Adipocyte (in vitro differentiated cells): ENCODE measurements at regions not wholly inside any gene's neighbourhood (a gene's known extent, or its start where the extent isn't known, plus 50 kb on each side); places are given as distances from the start of the nearest gene placed in this dataset.

Experiments used
- DNase-seq: peaks from one replicate; pipeline ENCODE4 v3.0.0-alpha.2; 2015; ENCODE audit warnings: low read depth
- H3K27me3 ChIP-seq: replicated peaks from 2 replicates; pipeline ENCODE4 v1.7.0; 2013; ENCODE audit warnings: mild to moderate bottlenecking, low read length, moderate library complexity; ENCODE audit not compliant: control insufficient read depth, insufficient read depth
- H3K36me3 ChIP-seq: 2 replicates; pipeline ENCODE4 v1.7.0; 2013; ENCODE audit warnings: low read length, mild to moderate bottlenecking, moderate library complexity; ENCODE audit not compliant: control insufficient read depth, insufficient read depth, severe bottlenecking
- H3K4me1 ChIP-seq: 2 replicates; pipeline ENCODE4 v1.7.0; 2013; ENCODE audit warnings: mild to moderate bottlenecking, low read length, moderate library complexity; ENCODE audit not compliant: control insufficient read depth, insufficient read depth
- H3K4me3 ChIP-seq: 2 replicates; pipeline ENCODE4 v1.7.0; 2013; ENCODE audit warnings: mild to moderate bottlenecking, low read length, moderate library complexity
- H3K9ac ChIP-seq: 2 replicates; pipeline ENCODE4 v1.7.0; 2013; ENCODE audit warnings: mild to moderate bottlenecking, low read length, moderate library complexity
- H3K9me3 ChIP-seq: 2 replicates; pipeline ENCODE4 v1.7.0; 2013; ENCODE audit warnings: mild to moderate bottlenecking, low read length, moderate library complexity; ENCODE audit not compliant: control insufficient read depth

DNA sequence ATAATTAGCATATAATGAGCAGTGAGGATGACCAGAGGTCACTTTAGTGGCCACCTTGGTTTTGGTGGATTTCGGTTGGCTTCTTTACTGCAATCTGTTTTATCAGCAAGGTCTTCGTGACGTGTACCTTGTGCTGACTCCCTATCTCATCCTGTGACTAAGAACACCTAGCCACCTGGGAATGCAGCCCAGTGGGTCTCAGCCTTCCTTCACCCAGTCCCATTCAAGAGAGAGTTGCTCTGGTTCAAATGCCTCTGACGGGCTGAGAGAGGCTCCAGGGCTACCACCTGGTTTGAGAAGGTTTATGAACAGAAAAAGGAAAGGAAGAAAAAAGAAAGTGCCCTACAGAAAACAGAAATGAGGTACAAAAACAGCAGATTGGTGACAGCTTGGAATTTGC, 738.7 kb downstream of the SOCS6 start:
- H3K36me3 ChIP-seq = no peaks in the 10 kb centered on the region

GRCh38 chr18:71025505-71026225, 736.8 kb downstream of the SOCS6 start:
- DNase-seq = no peak
- peaks cover 6% of the 10 kb centered on the region for H3K4me1 ChIP-seq
- no peak overlapping the region for H3K9ac ChIP-seq
- H3K27me3 ChIP-seq = no peaks in the 10 kb centered on the region
- no peaks in the 10 kb centered on the region for H3K9me3 ChIP-seq
- no peak overlapping the region for H3K4me3 ChIP-seq
- no peaks in the 10 kb centered on the region for H3K36me3 ChIP-seq

More for the DNA sequence above, 738.7 kb downstream of the SOCS6 start:
- no peaks in the 10 kb centered on the region for H3K9me3 ChIP-seq
- H3K9ac ChIP-seq = no peak overlapping the region
- H3K4me1 ChIP-seq = no peaks in the 10 kb centered on the region
- DNase-seq = no peak
- H3K4me3 ChIP-seq = no peak overlapping the region
- H3K27me3 ChIP-seq = no peaks in the 10 kb centered on the region

DNA sequence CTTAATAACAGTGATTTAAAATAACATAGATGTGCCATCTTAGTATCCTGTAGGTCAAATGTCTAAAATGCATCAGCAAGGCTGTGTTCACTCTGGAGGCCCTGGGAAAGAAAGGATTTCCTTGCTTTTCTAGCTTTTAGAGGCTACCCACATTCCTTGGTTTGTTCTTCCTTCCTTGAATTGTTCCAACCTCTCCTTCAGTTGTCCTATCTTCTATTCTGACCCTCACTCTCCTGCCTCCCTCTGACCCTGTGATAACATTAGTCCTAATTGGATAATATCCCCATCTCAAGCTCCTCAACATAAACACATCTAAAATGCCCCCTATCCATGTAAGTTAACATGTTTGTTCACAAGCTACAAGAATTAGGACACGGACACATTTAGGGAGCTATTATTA, 733.5 kb downstream of the SOCS6 start:
- H3K9me3 ChIP-seq = no peaks in the 10 kb centered on the region
- H3K4me3 ChIP-seq = no peak overlapping the region
- no peak for DNase-seq
- no peak overlapping the region for H3K9ac ChIP-seq
- no peaks in the 10 kb centered on the region for H3K27me3 ChIP-seq
- peaks cover 15% of the 10 kb centered on the region for H3K4me1 ChIP-seq
- no peaks in the 10 kb centered on the region for H3K36me3 ChIP-seq

DNA sequence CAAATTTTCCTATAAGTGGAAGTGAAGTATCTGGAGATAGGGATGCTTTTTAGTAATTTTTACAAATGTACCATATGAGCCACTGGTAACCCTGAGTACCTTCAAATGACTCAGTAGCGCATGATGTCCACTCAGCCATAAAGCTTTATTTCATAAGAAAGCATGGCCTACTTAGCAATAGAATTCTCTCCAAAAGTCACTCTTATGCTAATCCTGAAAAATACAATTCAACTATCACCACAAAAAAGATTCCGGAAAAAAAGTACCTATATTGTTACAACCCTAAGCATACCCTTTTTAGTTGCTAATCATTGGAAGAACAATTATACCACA, 732.2 kb downstream of the SOCS6 start:
- no peak overlapping the region for H3K9ac ChIP-seq
- DNase-seq = no peak
- peaks cover 6% of the 10 kb centered on the region for H3K9me3 ChIP-seq
- H3K4me3 ChIP-seq = no peak overlapping the region
- H3K36me3 ChIP-seq = no peaks in the 10 kb centered on the region
- H3K4me1 ChIP-seq = peaks cover 15% of the 10 kb centered on the region
- no peaks in the 10 kb centered on the region for H3K27me3 ChIP-seq

DNA sequence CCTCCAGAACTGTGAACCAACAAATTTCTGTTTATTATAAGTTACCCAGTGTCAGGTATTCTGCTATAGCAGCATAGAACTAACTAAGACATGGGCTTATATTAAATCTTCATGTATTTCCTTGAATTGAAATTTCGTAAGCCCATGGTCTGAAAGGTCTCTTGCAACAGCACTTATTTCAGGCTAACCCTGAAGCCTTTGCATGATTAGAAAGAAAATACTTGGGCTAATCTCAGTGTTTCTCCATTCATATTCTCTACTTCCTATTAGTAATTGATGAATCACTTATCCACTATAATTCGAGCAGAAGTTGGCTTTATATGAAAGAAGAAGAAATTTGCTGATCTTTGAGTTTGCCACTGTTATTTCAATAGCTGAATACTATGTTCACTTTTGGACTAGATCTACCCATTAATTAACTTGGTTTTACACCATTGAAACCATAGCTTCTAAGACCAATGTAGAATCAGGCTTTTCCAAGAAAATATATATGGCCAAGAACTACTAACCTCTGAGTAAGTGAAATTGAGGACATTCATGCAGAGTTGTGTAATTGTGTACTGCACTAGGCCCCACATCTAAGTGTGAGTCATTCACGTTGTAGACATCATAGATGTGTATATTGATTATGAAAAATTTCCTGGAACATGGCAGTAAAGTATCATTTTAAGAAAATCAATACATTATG, 731.6 kb downstream of the SOCS6 start:
- DNase-seq = no peak

GRCh38 chr18:71018816-71019215, 730.0 kb downstream of the SOCS6 start:
- H3K27me3 ChIP-seq = no peaks in the 10 kb centered on the region
- no peak for DNase-seq
- H3K36me3 ChIP-seq = no peaks in the 10 kb centered on the region
- no peak overlapping the region for H3K9ac ChIP-seq
- peaks cover 15% of the 10 kb centered on the region for H3K4me1 ChIP-seq
- H3K4me3 ChIP-seq = no peak overlapping the region
- peaks cover 9% of the 10 kb centered on the region for H3K9me3 ChIP-seq

More for the DNA sequence above, 731.6 kb downstream of the SOCS6 start:
- no peaks in the 10 kb centered on the region for H3K27me3 ChIP-seq
- no peak overlapping the region for H3K9ac ChIP-seq
- peaks cover 15% of the 10 kb centered on the region for H3K4me1 ChIP-seq
- no peaks in the 10 kb centered on the region for H3K36me3 ChIP-seq
- peaks cover 9% of the 10 kb centered on the region for H3K9me3 ChIP-seq
- H3K4me3 ChIP-seq = peak overlapping the region; percentile 24

DNA sequence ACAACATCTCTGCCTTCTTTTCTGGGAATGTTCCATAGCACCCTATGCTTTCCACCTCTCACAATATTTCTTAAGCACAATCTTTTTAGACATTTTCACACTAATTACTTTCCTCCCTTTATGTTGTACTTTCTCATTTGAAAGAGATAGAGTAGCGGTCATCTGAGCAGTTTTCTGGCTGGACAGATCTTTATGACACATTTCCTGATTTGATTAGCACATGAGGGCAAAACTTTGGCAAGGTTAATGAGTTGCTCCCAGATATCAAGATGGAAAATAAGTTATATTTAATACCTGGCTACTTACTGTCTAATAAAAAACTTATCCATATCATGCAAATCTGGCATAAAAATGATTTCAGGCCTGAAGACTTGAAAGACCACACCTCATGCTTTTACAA, 723.9 kb downstream of the SOCS6 start:
- no peaks in the 10 kb centered on the region for H3K36me3 ChIP-seq
- H3K27me3 ChIP-seq = no peaks in the 10 kb centered on the region
- DNase-seq = no peak
- no peak overlapping the region for H3K9ac ChIP-seq
- no peak overlapping the region for H3K4me3 ChIP-seq
- H3K4me1 ChIP-seq = no peaks in the 10 kb centered on the region
- H3K9me3 ChIP-seq = peaks cover 9% of the 10 kb centered on the region

- H3K9ac ChIP-seq = no peak overlapping the region
- H3K4me3 ChIP-seq = no peak overlapping the region
- H3K36me3 ChIP-seq = no peaks in the 10 kb centered on the region
- DNase-seq = no peak
- no peaks in the 10 kb centered on the region for H3K27me3 ChIP-seq
- H3K4me1 ChIP-seq = no peaks in the 10 kb centered on the region
- H3K9me3 ChIP-seq = peaks cover 6% of the 10 kb centered on the region
These were observed 722.5 kb downstream of the SOCS6 start for GRCh38 chr18:71011389-71011788.

DNA sequence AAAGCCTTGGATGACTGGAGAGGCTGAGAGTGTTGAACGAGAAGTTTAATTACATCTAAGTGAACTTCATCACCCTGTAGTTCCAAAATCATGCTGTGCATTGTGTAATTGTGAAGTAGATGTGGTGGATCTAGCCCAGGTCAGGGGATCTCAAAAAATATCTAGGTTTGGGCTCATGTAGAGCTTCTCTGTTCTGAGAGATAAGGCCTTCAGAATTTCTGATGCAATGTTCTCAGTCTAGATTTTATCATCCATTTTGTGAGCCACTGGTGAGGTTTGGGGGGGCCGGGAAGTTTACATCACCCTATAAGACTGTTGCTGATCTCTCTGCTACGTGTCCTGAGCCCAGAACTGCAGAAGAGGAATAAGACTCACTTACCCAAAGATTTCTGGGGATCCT, 719.4 kb downstream of the SOCS6 start:
- DNase-seq = no peak
- Histone ChIP-seq H3K9ac (no peak overlapping the region), H3K27me3 (no peaks in the 10 kb centered on the region), H3K36me3 (no peaks in the 10 kb centered on the region), H3K9me3 (no peaks in the 10 kb centered on the region), H3K4me1 (no peaks in the 10 kb centered on the region), H3K4me3 (no peak overlapping the region)

- Histone ChIP-seq H3K27me3 (no peaks in the 10 kb centered on the region), H3K4me3 (no peak overlapping the region), H3K36me3 (no peaks in the 10 kb centered on the region), H3K9ac (no peak overlapping the region), H3K4me1 (no peaks in the 10 kb centered on the region), H3K9me3 (no peaks in the 10 kb centered on the region)
- DNase-seq = no peak
These were observed 712.8 kb downstream of the SOCS6 start for GRCh38 chr18:71001597-71001996.

- Histone ChIP-seq H3K27me3 (no peaks in the 10 kb centered on the region), H3K9me3 (no peaks in the 10 kb centered on the region), H3K36me3 (no peaks in the 10 kb centered on the region), H3K9ac (no peak overlapping the region), H3K4me1 (no peaks in the 10 kb centered on the region), H3K4me3 (no peak overlapping the region)
- no peak for DNase-seq
These were observed 709.6 kb downstream of the SOCS6 start for GRCh38 chr18:70998490-70998889.
